ENCODE measurements at regions not wholly inside any gene's neighbourhood (a gene's known extent, or its start where the extent isn't known, plus 50 kb on each side); places are given as distances from the start of the nearest gene placed in this dataset.
A peak's percentile ranks its signal among the peaks of the same experiment; 100 is the strongest.

GRCh38 chr2:20563833-20564232, 87.1 kb downstream of the HS1BP3 start:
- Mint-ChIP-seq H3K9me3 (no peaks in the 10 kb centered on the region), H3K27ac (no peak overlapping the region), H3K36me3 (ENCODE audit: insufficient read depth) (peaks cover 4% of the 10 kb centered on the region), H3K27me3 (peaks cover 19 to 67% of the 10 kb centered on the region in 2 donors), H3K4me1 (ENCODE audit: low read depth in 2 of 2) (peaks cover 0 to 2% of the 10 kb centered on the region in 2 donors), H3K4me3 (no peak overlapping the region)
- ATAC-seq (replicated peaks) (no peak), DNase-seq (no peak)

- Mint-ChIP-seq H3K27ac (no peak overlapping the region), H3K9me3 (no peaks in the 10 kb centered on the region), H3K4me1 (ENCODE audit: low read depth in 2 of 2) (peaks cover 0 to 2% of the 10 kb centered on the region in 2 donors), H3K27me3 (peaks cover 19 to 57% of the 10 kb centered on the region in 2 donors), H3K4me3 (no peak overlapping the region), H3K36me3 (ENCODE audit: insufficient read depth) (peaks cover 4% of the 10 kb centered on the region)
- DNase-seq (no peak), ATAC-seq (replicated peaks) (no peak)
Observed at GRCh38 chr2:20565101-20565622, 85.7 kb downstream of the HS1BP3 start.

GRCh38 chr2:20565623-20566236, 85.2 kb downstream of the HS1BP3 start:
- no peak overlapping the region for H3K4me3 Mint-ChIP-seq
- peaks cover 4% of the 10 kb centered on the region for H3K36me3 Mint-ChIP-seq (ENCODE audit: insufficient read depth)
- peaks cover 0 to 2% of the 10 kb centered on the region in 2 donors for H3K4me1 Mint-ChIP-seq (ENCODE audit: low read depth in 2 of 2)
- H3K9me3 Mint-ChIP-seq: no peaks in the 10 kb centered on the region
- DNase-seq (no peak), ATAC-seq (replicated peaks) (no peak)
- H3K27ac Mint-ChIP-seq: no peak overlapping the region
- H3K27me3 Mint-ChIP-seq: peaks cover 19 to 52% of the 10 kb centered on the region in 2 donors

DNA sequence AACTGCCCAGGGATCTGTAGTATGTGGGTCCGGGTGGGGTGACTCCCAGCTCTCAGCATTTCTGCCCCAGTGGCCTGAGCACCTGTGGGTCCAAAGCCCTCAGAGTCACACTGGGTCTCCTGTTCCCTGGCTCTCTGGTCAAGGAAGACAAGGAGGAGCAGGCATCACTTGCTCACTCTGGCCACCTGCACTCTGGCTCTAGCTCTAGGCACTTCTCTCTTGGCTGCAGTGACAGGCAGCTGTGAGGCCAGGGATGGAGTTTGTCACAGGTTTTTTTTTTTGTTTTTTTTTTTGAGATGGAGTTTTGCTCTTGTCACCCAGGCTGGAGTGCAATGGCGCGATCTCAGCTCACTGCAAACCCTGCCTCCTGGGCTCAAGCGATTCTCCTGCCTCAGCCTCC, 84.6 kb downstream of the HS1BP3 start:
- Mint-ChIP-seq H3K36me3 (ENCODE audit: insufficient read depth) (peaks cover 4% of the 10 kb centered on the region), H3K4me3 (no peak overlapping the region), H3K4me1 (ENCODE audit: low read depth in 2 of 2) (peaks cover 0 to 2% of the 10 kb centered on the region in 2 donors), H3K9me3 (no peaks in the 10 kb centered on the region), H3K27ac (peak overlapping the region in 1 of 2 donors; percentile 41), H3K27me3 (peaks cover 17 to 46% of the 10 kb centered on the region in 2 donors)
- ATAC-seq (replicated peaks) (no peak), DNase-seq (no peak)

GRCh38 chr2:20567159-20567925, 83.6 kb downstream of the HS1BP3 start:
- Mint-ChIP-seq H3K27ac (peak overlapping the region in 1 of 2 donors; percentile 46), H3K4me1 (ENCODE audit: low read depth in 2 of 2) (peaks cover 0 to 2% of the 10 kb centered on the region in 2 donors)

More at GRCh38 chr2:20567159-20567925, 83.6 kb downstream of the HS1BP3 start:
- ATAC-seq (replicated peaks) (no peak), DNase-seq (no peak)
- H3K36me3 Mint-ChIP-seq (ENCODE audit: insufficient read depth): peaks cover 7% of the 10 kb centered on the region
- H3K27me3 Mint-ChIP-seq: peaks cover 13 to 38% of the 10 kb centered on the region in 2 donors
- H3K4me3 Mint-ChIP-seq: no peak overlapping the region
- H3K9me3 Mint-ChIP-seq: no peaks in the 10 kb centered on the region
